OCI-LY3 (cell line): ENCODE measurements at regions not wholly inside any gene's neighbourhood (a gene's known extent, or its start where the extent isn't known, plus 50 kb on each side); places are given as distances from the start of the nearest gene placed in this dataset.

Source experiments
- H2AFZ ChIP-seq: fragments of 200-600, 300-600 bp; shearing (Covaris generic); 2 replicates; pipeline ENCODE4 v1.6.0; 2014; ENCODE audit warnings: antibody characterized with exemption, low read depth, low read length
- H3K27ac ChIP-seq: fragments of 200-600, 300-600 bp; sonication (generic); 2 replicates; pipeline ENCODE4 v1.5.1; 2014; ENCODE audit warnings: mild to moderate bottlenecking, low read length, moderate library complexity, mixed read lengths
- H3K27me3 ChIP-seq: fragments of 200-600, 300-600 bp; sonication (generic); 2 replicates; pipeline ENCODE4 v1.6.1; 2014; ENCODE audit warnings: low read depth, low read length, mixed read lengths
- H3K36me3 ChIP-seq: fragments of 200-600, 300-600 bp; sonication (generic); replicated peaks from 2 replicates; pipeline ENCODE3; 2014; ENCODE audit warnings: low read depth, low read length, mixed read lengths
- H3K4me1 ChIP-seq: fragments of 300-600, 200-600 bp; sonication (generic); 2 replicates; pipeline ENCODE4 v1.6.1; 2014; ENCODE audit warnings: low read length, mixed read lengths
- H3K4me2 ChIP-seq: fragments of 200-600, 300-600 bp; sonication (generic); 2 replicates; pipeline ENCODE4 v1.6.1; 2014; ENCODE audit warnings: low read length, mixed read lengths
- H3K4me3 ChIP-seq: fragments of 300-600, 200-600 bp; sonication (generic); 2 replicates; pipeline ENCODE4 v1.5.1; 2014; ENCODE audit warnings: antibody characterized with exemption, mild to moderate bottlenecking, low read length, moderate library complexity
- H3K79me2 ChIP-seq: fragments of 300-600, 200-600 bp; shearing (Covaris generic); 2 replicates; pipeline ENCODE4 v1.6.1; 2014; ENCODE audit warnings: mild to moderate bottlenecking, low read length, mixed read lengths
- H3K9ac ChIP-seq: fragments of 300-600, 200-600 bp; shearing (Covaris generic); 2 replicates; pipeline ENCODE4 v1.6.0; 2014; ENCODE audit warnings: mild to moderate bottlenecking, low read length, moderate library complexity
- H3K9me3 ChIP-seq: fragments of 200-600, 300-600 bp; shearing (Covaris generic); 2 replicates; pipeline ENCODE4 v1.6.1; 2014; ENCODE audit warnings: low read length, mixed read lengths; ENCODE audit not compliant: insufficient read depth
- H4K20me1 ChIP-seq: fragments of 200-600, 300-600 bp; sonication (generic); 2 replicates; pipeline ENCODE4 v1.6.1; 2016; ENCODE audit warnings: low read length, mixed read lengths; ENCODE audit not compliant: insufficient read depth
- EZH2phosphoT487 ChIP-seq: fragments of 200-600 bp; shearing (Covaris generic); IDR thresholded peaks from 2 replicates; pipeline ENCODE4 v1.6.1; 2018; ENCODE audit warnings: antibody characterized with exemption, mixed run types, low read depth
- TF ChIP-seq, protein P1 (sequence below): fragments of 200-600, 300-600 bp; sonication (generic); IDR thresholded peaks from 2 replicates; pipeline ENCODE4 v1.5.1; 2014; ENCODE audit warnings: antibody characterized with exemption, low read length, low read depth

DNA sequence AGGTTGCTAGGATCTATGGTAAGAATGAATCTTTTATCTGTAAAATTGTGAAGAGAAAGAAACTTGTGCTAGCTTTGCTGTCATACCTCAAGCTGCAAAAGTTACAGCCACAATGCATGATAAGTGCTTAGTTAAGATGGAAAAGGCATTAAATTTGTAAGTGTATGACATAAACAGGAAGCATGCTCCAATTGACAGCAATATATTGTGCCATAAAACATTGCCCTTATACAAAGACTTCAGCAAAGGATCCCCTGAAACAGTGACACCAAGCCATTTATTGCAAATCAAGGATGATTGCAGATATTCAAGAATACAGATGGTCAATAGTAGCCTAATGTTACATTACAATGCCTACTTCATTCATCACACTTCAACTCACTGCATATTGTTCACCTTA, 283.1 kb downstream of the CPS1 start:
- H3K79me2 ChIP-seq = no peaks in the 10 kb centered on the region
- no peak overlapping the region for H3K27ac ChIP-seq
- no peaks in the 10 kb centered on the region for H3K4me1 ChIP-seq
- H3K4me2 ChIP-seq = no peak overlapping the region
- no peaks in the 10 kb centered on the region for H3K9me3 ChIP-seq
- TF ChIP-seq, protein P1, sequence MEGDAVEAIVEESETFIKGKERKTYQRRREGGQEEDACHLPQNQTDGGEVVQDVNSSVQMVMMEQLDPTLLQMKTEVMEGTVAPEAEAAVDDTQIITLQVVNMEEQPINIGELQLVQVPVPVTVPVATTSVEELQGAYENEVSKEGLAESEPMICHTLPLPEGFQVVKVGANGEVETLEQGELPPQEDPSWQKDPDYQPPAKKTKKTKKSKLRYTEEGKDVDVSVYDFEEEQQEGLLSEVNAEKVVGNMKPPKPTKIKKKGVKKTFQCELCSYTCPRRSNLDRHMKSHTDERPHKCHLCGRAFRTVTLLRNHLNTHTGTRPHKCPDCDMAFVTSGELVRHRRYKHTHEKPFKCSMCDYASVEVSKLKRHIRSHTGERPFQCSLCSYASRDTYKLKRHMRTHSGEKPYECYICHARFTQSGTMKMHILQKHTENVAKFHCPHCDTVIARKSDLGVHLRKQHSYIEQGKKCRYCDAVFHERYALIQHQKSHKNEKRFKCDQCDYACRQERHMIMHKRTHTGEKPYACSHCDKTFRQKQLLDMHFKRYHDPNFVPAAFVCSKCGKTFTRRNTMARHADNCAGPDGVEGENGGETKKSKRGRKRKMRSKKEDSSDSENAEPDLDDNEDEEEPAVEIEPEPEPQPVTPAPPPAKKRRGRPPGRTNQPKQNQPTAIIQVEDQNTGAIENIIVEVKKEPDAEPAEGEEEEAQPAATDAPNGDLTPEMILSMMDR = no peak
- TF ChIP-seq EZH2phosphoT487 = no peak
- H3K27me3 ChIP-seq = no peaks in the 10 kb centered on the region
- peak overlapping the region; percentile 6; the same call in 1 of the 2 replicates for H2AFZ ChIP-seq
- no peak overlapping the region for H3K9ac ChIP-seq
- H4K20me1 ChIP-seq = no peaks in the 10 kb centered on the region
- no peak overlapping the region for H3K4me3 ChIP-seq
- H3K36me3 ChIP-seq = no peaks in the 10 kb centered on the region

DNA sequence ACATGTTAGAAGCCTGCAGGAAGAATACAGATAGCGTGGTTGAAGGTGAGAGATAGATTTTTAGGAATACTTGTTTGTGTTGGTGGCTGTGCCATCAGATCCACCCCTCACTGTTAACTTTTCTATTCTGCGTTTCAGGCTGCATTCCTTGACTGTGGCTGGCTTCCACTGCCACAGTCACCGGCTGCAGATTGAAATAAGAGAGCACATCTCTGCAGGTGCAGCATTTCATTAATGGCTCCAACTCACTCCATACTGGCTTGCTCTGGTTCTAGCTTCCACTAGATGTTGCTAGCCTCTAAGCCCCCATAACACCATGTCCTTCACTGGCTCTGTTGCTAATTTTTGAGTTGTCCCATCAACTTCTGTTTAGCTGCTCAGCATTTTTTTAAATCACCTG, 286.5 kb downstream of the CPS1 start:
- Histone ChIP-seq H2AFZ (no peak overlapping the region), H3K9me3 (no peaks in the 10 kb centered on the region)

DNA sequence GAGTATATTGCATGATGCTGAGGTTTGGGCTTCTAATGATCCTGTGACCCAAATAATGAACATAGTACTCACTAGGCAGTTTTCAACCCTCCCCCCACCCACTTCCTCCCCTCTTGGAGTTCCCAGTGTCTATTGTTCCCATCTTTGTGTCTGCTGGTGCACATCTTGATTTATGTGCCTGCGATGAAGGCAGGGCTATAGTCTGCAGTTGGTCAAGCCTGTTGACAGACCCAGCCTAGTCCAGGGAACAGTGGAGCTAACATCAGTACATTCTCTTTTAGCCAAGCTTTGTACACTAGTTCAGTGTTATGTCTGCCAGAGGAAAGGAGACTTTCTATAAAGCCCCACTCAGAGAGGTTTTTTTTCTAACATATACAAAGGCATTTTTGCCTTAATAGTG, 287.6 kb downstream of the CPS1 start:
- Histone ChIP-seq H3K27me3 (no peaks in the 10 kb centered on the region), H3K4me3 (no peak overlapping the region), H3K27ac (no peak overlapping the region), H3K4me2 (no peak overlapping the region), H4K20me1 (no peaks in the 10 kb centered on the region), H3K4me1 (no peaks in the 10 kb centered on the region), H3K36me3 (no peaks in the 10 kb centered on the region), H3K79me2 (no peaks in the 10 kb centered on the region), H2AFZ (no peak overlapping the region), H3K9me3 (no peaks in the 10 kb centered on the region), H3K9ac (no peak overlapping the region)
- TF ChIP-seq EZH2phosphoT487 = no peak
- TF ChIP-seq, protein P1 = no peak

More for the DNA sequence above, 286.5 kb downstream of the CPS1 start:
- Histone ChIP-seq H3K27ac (no peak overlapping the region), H3K27me3 (no peaks in the 10 kb centered on the region), H3K4me1 (no peaks in the 10 kb centered on the region), H3K36me3 (no peaks in the 10 kb centered on the region), H3K9ac (no peak overlapping the region), H3K4me2 (no peak overlapping the region), H3K4me3 (no peak overlapping the region), H4K20me1 (no peaks in the 10 kb centered on the region), H3K79me2 (no peaks in the 10 kb centered on the region)
- no peak for TF ChIP-seq EZH2phosphoT487
- TF ChIP-seq, protein P1 = no peak

DNA sequence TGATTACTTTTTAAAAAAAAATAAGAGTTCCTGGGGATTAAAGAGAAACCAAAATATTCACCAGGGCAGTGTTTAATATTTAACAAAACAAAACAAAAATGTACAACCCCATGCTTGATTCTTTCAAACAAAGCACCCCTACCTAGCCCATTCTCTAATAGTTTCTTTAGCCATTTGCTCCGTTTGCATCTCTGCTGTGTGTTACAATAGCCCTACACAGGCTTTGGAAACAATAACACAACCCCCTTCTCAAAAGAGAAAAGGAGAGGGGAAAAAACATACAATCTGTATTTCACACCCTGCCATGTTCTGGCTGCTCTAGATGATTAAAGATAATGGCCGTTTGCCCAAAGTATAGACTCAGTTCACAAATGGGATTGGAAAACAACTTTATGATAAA, 302.9 kb downstream of the CPS1 start:
- no peak overlapping the region for H3K4me2 ChIP-seq
- no peak overlapping the region for H3K27ac ChIP-seq
- TF ChIP-seq, protein P1 = no peak
- no peak for TF ChIP-seq EZH2phosphoT487
- H3K36me3 ChIP-seq = no peaks in the 10 kb centered on the region
- H3K4me1 ChIP-seq = no peaks in the 10 kb centered on the region
- H3K79me2 ChIP-seq = no peaks in the 10 kb centered on the region
- H3K4me3 ChIP-seq = no peak overlapping the region
- no peak overlapping the region for H2AFZ ChIP-seq
- H3K27me3 ChIP-seq = no peaks in the 10 kb centered on the region
- H3K9ac ChIP-seq = no peak overlapping the region
- H4K20me1 ChIP-seq = no peaks in the 10 kb centered on the region
- no peaks in the 10 kb centered on the region for H3K9me3 ChIP-seq
